ENCODE measurements at regions not wholly inside any gene's neighbourhood (a gene's known extent, or its start where the extent isn't known, plus 50 kb on each side); places are given as distances from the start of the nearest gene placed in this dataset.

DNA sequence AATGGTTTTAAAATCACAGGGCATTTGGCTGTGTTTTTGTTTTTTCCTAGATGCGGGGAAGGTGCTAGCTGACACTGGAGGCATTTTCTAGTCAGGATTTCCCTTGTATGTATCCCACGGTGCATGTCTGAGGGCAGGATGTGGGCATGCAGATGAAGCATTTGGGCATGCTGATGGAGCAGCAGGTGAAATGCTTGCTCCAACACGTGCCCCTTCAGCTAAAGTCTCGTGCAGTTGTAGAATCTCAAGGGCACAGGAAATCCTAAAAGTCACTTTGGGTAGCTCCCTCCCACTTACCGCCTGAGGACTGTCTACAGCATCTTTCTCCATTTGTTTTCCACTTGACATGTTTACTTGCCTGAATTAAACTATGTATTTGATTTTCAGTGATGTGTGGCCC is 429.4 kb upstream of the B3GAT1 start:
- Histone ChIP-seq H3K9me3 (ENCODE audit: low read length) (no peaks in the 10 kb centered on the region), H3K4me1 (ENCODE audit: insufficient read depth, low read length) (no peaks in the 10 kb centered on the region), H3K9ac (ENCODE audit: insufficient read depth, low read depth, low read length) (no peak overlapping the region), H3K79me2 (ENCODE audit: insufficient read depth, low read length) (no peaks in the 10 kb centered on the region), H3K4me2 (ENCODE audit: low read depth, low read length) (no peak overlapping the region), H4K20me1 (ENCODE audit: insufficient read depth, low read length) (no peaks in the 10 kb centered on the region), H3K27ac (ENCODE audit: extremely low read length, insufficient read depth, low read length) (no peak overlapping the region), H3K27me3 (ENCODE audit: control insufficient read depth in 1 of 2, insufficient read depth in 2 of 2, low read length in 2 of 2) (peaks cover 11 to 38% of the 10 kb centered on the region in 2 experiments; a peak in 4 of 5 replicates), H3K36me3 (replicated peaks in 1 of 2; ENCODE audit: control insufficient read depth in 1 of 2, insufficient read depth in 2 of 2, low read length in 2 of 2) (no peaks in the 10 kb centered on the region), H2AFZ (ENCODE audit: low read length) (no peak overlapping the region), H3K4me3 (replicated peaks in 1 of 3; ENCODE audit: insufficient read depth in 1 of 3, low read depth in 2 of 3, low read length in 3 of 3) (no peak overlapping the region)
- 10% methylated on average over 5 of the region's 5 CpGs for WGBS (ENCODE audit: low lambda C conversion rate)
- FAIRE-seq (no peak), DNase-seq (ENCODE audit: low spot score) (no peak), ATAC-seq (no peak)
- BruUV-seq (replicated peaks): no TSS peak
- ChIA-PET POLR2A (no interaction called here), CTCF (ENCODE audit: low intra/inter-chr PET ratio, low total read pairs) (no interaction called here)
- intact Hi-C loops (cut with micrococcal nuclease; ENCODE audit: unreplicated experiment) (no loop called here), in situ Hi-C loops (cut with HindIII; ENCODE audit: extremely low pct_ligation_motif_present, low pct_unique_long_range_greater_than_20kb) (no loop called here)
- TF ChIP-seq ZFP82 (CRISPR knock-in tag; IDR thresholded peaks at IDR 0.05; ENCODE audit: borderline replicate concordance) (no peak), NR1H2 (CRISPR knock-in tag; IDR thresholded peaks at IDR 0.05; ENCODE audit: borderline replicate concordance, low read depth) (no peak), ETV5 (CRISPR knock-in tag; IDR thresholded peaks at IDR 0.05; ENCODE audit: borderline replicate concordance) (no peak), ZNF816 (CRISPR knock-in tag; IDR thresholded peaks at IDR 0.05; ENCODE audit: borderline replicate concordance) (no peak), NR2F1 (CRISPR knock-in tag; IDR thresholded peaks at IDR 0.05) (no peak), RFX5 (IDR thresholded peaks at IDR 0.05; ENCODE audit: low read depth, low read length) (no peak), CENPX (CRISPR knock-in tag; IDR thresholded peaks at IDR 0.05) (no peak), SIN3B (IDR thresholded peaks at IDR 0.05; ENCODE audit: low read length) (no peak), TAF15 (IDR thresholded peaks at IDR 0.05; ENCODE audit: low read depth, low read length, poor library complexity, severe bottlenecking) (no peak)
- TF ChIP-seq, protein P1, sequence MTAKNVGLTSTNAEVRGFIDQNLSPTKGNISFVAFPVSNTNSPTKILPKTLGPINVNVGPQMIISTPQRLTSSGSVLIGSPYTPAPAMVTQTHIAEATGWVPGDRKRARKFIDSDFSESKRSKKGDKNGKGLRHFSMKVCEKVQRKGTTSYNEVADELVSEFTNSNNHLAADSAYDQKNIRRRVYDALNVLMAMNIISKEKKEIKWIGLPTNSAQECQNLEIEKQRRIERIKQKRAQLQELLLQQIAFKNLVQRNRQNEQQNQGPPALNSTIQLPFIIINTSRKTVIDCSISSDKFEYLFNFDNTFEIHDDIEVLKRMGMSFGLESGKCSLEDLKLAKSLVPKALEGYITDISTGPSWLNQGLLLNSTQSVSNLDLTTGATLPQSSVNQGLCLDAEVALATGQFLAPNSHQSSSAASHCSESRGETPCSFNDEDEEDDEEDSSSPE (CRISPR knock-in tag; IDR thresholded peaks at IDR 0.05): no peak
- TF ChIP-seq, protein P2, sequence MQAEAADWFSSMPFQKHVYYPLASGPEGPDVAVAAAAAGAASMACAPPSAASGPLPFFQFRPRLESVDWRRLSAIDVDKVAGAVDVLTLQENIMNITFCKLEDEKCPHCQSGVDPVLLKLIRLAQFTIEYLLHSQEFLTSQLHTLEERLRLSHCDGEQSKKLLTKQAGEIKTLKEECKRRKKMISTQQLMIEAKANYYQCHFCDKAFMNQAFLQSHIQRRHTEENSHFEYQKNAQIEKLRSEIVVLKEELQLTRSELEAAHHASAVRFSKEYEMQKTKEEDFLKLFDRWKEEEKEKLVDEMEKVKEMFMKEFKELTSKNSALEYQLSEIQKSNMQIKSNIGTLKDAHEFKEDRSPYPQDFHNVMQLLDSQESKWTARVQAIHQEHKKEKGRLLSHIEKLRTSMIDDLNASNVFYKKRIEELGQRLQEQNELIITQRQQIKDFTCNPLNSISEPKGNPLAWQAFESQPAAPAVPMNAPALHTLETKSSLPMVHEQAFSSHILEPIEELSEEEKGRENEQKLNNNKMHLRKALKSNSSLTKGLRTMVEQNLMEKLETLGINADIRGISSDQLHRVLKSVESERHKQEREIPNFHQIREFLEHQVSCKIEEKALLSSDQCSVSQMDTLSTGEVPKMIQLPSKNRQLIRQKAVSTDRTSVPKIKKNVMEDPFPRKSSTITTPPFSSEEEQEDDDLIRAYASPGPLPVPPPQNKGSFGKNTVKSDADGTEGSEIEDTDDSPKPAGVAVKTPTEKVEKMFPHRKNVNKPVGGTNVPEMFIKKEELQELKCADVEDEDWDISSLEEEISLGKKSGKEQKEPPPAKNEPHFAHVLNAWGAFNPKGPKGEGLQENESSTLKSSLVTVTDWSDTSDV (CRISPR knock-in tag; IDR thresholded peaks at IDR 0.05): no peak
- TF ChIP-seq, protein P3, sequence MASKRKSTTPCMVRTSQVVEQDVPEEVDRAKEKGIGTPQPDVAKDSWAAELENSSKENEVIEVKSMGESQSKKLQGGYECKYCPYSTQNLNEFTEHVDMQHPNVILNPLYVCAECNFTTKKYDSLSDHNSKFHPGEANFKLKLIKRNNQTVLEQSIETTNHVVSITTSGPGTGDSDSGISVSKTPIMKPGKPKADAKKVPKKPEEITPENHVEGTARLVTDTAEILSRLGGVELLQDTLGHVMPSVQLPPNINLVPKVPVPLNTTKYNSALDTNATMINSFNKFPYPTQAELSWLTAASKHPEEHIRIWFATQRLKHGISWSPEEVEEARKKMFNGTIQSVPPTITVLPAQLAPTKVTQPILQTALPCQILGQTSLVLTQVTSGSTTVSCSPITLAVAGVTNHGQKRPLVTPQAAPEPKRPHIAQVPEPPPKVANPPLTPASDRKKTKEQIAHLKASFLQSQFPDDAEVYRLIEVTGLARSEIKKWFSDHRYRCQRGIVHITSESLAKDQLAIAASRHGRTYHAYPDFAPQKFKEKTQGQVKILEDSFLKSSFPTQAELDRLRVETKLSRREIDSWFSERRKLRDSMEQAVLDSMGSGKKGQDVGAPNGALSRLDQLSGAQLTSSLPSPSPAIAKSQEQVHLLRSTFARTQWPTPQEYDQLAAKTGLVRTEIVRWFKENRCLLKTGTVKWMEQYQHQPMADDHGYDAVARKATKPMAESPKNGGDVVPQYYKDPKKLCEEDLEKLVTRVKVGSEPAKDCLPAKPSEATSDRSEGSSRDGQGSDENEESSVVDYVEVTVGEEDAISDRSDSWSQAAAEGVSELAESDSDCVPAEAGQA (IDR thresholded peaks at IDR 0.05; ENCODE audit: low read depth): no peak
- TF ChIP-seq, protein P3 (CRISPR knock-in tag; IDR thresholded peaks at IDR 0.05; ENCODE audit: borderline replicate concordance): no peak
- TF ChIP-seq, protein P4, sequence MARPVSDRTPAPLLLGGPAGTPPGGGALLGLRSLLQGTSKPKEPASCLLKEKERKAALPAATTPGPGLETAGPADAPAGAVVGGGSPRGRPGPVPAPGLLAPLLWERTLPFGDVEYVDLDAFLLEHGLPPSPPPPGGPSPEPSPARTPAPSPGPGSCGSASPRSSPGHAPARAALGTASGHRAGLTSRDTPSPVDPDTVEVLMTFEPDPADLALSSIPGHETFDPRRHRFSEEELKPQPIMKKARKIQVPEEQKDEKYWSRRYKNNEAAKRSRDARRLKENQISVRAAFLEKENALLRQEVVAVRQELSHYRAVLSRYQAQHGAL (CRISPR knock-in tag; IDR thresholded peaks at IDR 0.05; ENCODE audit: not compliant biosample characterization): no peak
